ENCODE measurements at regions not wholly inside any gene's neighbourhood (a gene's known extent, or its start where the extent isn't known, plus 50 kb on each side); places are given as distances from the start of the nearest gene placed in this dataset.

- Histone ChIP-seq H3K4me3 (ENCODE audit: low read length) (no peak overlapping the region), H3K36me3 (ENCODE audit: control insufficient read depth, insufficient read depth, low read length) (no peaks in the 10 kb centered on the region), H3K27ac (ENCODE audit: low read length) (no peak overlapping the region), H3K9me3 (ENCODE audit: control insufficient read depth, insufficient read depth, low read length) (no peaks in the 10 kb centered on the region), H3K4me1 (ENCODE audit: control insufficient read depth, insufficient read depth, low read length) (no peaks in the 10 kb centered on the region), H3K27me3 (ENCODE audit: control insufficient read depth, insufficient read depth, low read length) (no peaks in the 10 kb centered on the region)
- no peak for DNase-seq (ENCODE audit: low read depth, low spot score)
- WGBS (ENCODE audit: insufficient coverage, insufficient read length): no CpG with 5 or more reads among the region's 5 CpGs
Measured at GRCh38 chr17:71338396-71338795, 782.4 kb upstream of the SOX9 start.

DNA sequence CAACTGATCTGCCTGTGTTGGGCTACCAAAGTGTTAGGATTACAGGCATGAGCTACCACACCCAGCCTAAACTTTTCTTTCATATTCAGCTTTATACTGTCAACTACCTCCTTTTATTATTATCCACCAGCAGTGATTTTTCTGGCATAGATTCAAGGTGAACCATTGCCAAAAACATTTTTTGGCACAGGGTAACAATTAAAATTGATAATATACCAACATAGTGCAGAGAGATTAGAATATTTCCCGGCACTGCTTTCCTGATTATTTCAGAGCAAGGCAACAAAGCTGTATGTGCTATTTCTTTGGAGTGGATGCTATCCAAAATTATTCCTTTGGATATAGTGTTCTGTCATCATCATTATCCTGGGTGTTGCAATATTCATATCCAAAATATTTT lies 781.6 kb upstream of the SOX9 start:
- H3K4me1 ChIP-seq (ENCODE audit: control insufficient read depth, insufficient read depth, low read length): no peaks in the 10 kb centered on the region
- DNase-seq (ENCODE audit: low read depth, low spot score): no peak
- no peak overlapping the region for H3K4me3 ChIP-seq (ENCODE audit: low read length)
- H3K36me3 ChIP-seq (ENCODE audit: control insufficient read depth, insufficient read depth, low read length): no peaks in the 10 kb centered on the region
- no peaks in the 10 kb centered on the region for H3K27me3 ChIP-seq (ENCODE audit: control insufficient read depth, insufficient read depth, low read length)
- H3K9me3 ChIP-seq (ENCODE audit: control insufficient read depth, insufficient read depth, low read length): no peaks in the 10 kb centered on the region
- WGBS (ENCODE audit: insufficient coverage, insufficient read length): no CpG with 5 or more reads among the region's 1 CpG
- no peak overlapping the region for H3K27ac ChIP-seq (ENCODE audit: low read length)

- WGBS (ENCODE audit: insufficient coverage, insufficient read length): no CpG with 5 or more reads among the region's 1 CpG
- no peak overlapping the region for H3K27ac ChIP-seq (ENCODE audit: low read length)
- no peak for DNase-seq (ENCODE audit: low read depth, low spot score)
- no peaks in the 10 kb centered on the region; the same call in 1 of the 2 replicates for H3K4me1 ChIP-seq (ENCODE audit: control insufficient read depth, insufficient read depth, low read length)
- no peaks in the 10 kb centered on the region for H3K27me3 ChIP-seq (ENCODE audit: control insufficient read depth, insufficient read depth, low read length)
- H3K4me3 ChIP-seq (ENCODE audit: low read length): no peak overlapping the region
- no peaks in the 10 kb centered on the region for H3K9me3 ChIP-seq (ENCODE audit: control insufficient read depth, insufficient read depth, low read length)
- no peaks in the 10 kb centered on the region for H3K36me3 ChIP-seq (ENCODE audit: control insufficient read depth, insufficient read depth, low read length)
Measured at GRCh38 chr17:71342737-71343136, 778.1 kb upstream of the SOX9 start.

GRCh38 chr17:71349908-71350600 lies 770.8 kb upstream of the SOX9 start:
- no peak for DNase-seq (ENCODE audit: low read depth, low spot score)
- Histone ChIP-seq H3K9me3 (ENCODE audit: control insufficient read depth, insufficient read depth, low read length) (no peaks in the 10 kb centered on the region), H3K27me3 (ENCODE audit: control insufficient read depth, insufficient read depth, low read length) (no peaks in the 10 kb centered on the region), H3K4me3 (ENCODE audit: low read length) (no peak overlapping the region), H3K36me3 (ENCODE audit: control insufficient read depth, insufficient read depth, low read length) (no peaks in the 10 kb centered on the region), H3K4me1 (ENCODE audit: control insufficient read depth, insufficient read depth, low read length) (no peaks in the 10 kb centered on the region; the same call in 1 of the 2 replicates), H3K27ac (ENCODE audit: low read length) (no peak overlapping the region)
- no CpG with 5 or more reads among the region's 6 CpGs for WGBS (ENCODE audit: insufficient coverage, insufficient read length)

DNA sequence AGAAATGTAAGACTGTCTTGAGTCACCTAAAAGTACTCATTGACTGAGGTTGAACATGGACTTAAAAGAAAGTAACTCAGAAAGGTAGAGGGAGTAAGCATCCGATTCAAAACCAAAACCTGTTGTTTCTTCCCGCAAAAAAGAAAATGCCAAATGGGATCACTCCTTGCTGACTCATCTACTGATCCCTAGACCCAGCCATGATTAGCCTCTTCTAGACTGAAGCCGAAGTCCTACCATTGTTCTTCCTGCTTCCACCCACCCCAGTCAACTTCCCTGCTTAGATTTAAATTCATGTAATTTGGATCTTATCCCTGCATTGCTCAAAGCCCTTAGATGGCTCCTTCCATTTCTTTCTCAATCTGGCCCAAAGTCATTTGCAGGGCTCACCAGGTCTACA lies 760.5 kb upstream of the SOX9 start:
- DNase-seq (ENCODE audit: low read depth, low spot score): no peak
- no CpG with 5 or more reads among the region's 3 CpGs for WGBS (ENCODE audit: insufficient coverage, insufficient read length)
- no peaks in the 10 kb centered on the region for H3K36me3 ChIP-seq (ENCODE audit: control insufficient read depth, insufficient read depth, low read length)
- H3K4me3 ChIP-seq (ENCODE audit: low read length): no peak overlapping the region
- no peaks in the 10 kb centered on the region for H3K27me3 ChIP-seq (ENCODE audit: control insufficient read depth, insufficient read depth, low read length)
- no peaks in the 10 kb centered on the region for H3K9me3 ChIP-seq (ENCODE audit: control insufficient read depth, insufficient read depth, low read length)
- no peak overlapping the region for H3K27ac ChIP-seq (ENCODE audit: low read length)
- no peaks in the 10 kb centered on the region for H3K4me1 ChIP-seq (ENCODE audit: control insufficient read depth, insufficient read depth, low read length)

DNA sequence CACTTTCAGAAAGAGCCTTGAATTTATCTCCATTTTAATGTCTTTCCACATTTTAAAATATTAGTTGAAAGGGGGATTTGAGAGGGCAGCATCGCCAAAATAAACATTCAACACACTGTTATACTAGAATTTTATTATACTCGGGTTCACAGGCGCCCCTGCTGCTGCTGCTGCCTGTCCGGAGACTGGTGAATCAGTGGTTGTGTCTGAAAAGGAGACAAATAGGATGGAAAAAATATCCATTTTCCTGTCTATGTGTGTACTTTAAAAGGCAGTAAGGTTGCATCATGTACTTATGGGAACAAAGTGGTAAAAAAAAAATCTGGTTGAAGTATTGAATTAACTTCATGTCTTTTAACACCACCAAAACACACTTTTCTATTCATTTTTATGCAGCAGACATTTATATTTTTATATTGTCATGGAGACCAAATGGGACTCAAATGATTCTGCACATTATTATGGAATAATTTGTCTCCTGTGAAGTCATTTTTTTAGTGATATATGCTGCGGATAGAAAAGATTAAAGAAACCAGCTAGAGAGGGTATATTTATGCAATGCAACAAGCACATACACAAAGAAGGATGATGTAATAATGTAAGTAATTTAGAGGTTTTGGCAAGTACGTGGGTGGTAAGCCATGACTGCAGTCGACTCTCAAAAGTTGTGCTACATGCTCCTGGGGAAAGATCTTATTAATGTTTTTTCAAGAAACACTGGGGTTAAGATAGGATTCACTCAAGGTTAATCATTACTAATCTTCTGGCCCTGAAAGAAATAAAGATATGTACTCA lies 759.0 kb upstream of the SOX9 start:
- Histone ChIP-seq H3K4me1 (ENCODE audit: control insufficient read depth, insufficient read depth, low read length) (no peaks in the 10 kb centered on the region), H3K36me3 (ENCODE audit: control insufficient read depth, insufficient read depth, low read length) (no peaks in the 10 kb centered on the region), H3K27ac (ENCODE audit: low read length) (no peak overlapping the region), H3K4me3 (ENCODE audit: low read length) (no peak overlapping the region), H3K9me3 (ENCODE audit: control insufficient read depth, insufficient read depth, low read length) (no peaks in the 10 kb centered on the region), H3K27me3 (ENCODE audit: control insufficient read depth, insufficient read depth, low read length) (no peaks in the 10 kb centered on the region)
- WGBS (ENCODE audit: insufficient coverage, insufficient read length): no CpG with 5 or more reads among the region's 7 CpGs
- no peak for DNase-seq (ENCODE audit: low read depth, low spot score)

- Histone ChIP-seq H3K9me3 (ENCODE audit: control insufficient read depth, insufficient read depth, low read length) (no peaks in the 10 kb centered on the region), H3K36me3 (ENCODE audit: control insufficient read depth, insufficient read depth, low read length) (no peaks in the 10 kb centered on the region), H3K4me1 (ENCODE audit: control insufficient read depth, insufficient read depth, low read length) (no peaks in the 10 kb centered on the region), H3K27me3 (ENCODE audit: control insufficient read depth, insufficient read depth, low read length) (no peaks in the 10 kb centered on the region), H3K4me3 (ENCODE audit: low read length) (no peak overlapping the region), H3K27ac (ENCODE audit: low read length) (no peak overlapping the region)
- WGBS (ENCODE audit: insufficient coverage, insufficient read length): no CpG with 5 or more reads among the region's 2 CpGs
- no peak for DNase-seq (ENCODE audit: low read depth, low spot score)
Measured at GRCh38 chr17:71363661-71364060, 757.2 kb upstream of the SOX9 start.

DNA sequence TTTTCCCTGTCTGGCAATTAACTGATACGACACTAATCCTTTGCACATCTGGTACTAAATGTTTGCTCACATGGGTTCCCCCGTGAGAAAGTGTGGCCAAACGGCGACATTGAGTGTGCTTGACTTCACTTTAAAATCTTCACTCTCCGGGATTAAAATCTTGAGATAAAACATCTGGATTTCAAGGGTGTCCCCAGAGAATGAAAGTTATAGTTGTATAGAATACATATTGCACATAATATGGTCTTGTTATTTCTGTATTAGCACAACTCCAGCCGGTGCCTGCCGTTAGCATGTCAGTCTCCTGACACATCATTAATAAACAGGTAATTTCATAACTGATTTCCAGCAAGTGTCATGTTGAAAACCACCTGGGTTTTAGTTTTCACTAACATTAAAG lies 749.0 kb upstream of the SOX9 start:
- H3K27me3 ChIP-seq (ENCODE audit: control insufficient read depth, insufficient read depth, low read length): no peaks in the 10 kb centered on the region
- no peak overlapping the region for H3K27ac ChIP-seq (ENCODE audit: low read length)
- H3K4me1 ChIP-seq (ENCODE audit: control insufficient read depth, insufficient read depth, low read length): no peaks in the 10 kb centered on the region
- no peaks in the 10 kb centered on the region for H3K36me3 ChIP-seq (ENCODE audit: control insufficient read depth, insufficient read depth, low read length)
- no CpG with 5 or more reads among the region's 7 CpGs for WGBS (ENCODE audit: insufficient coverage, insufficient read length)
- no peak for DNase-seq (ENCODE audit: low read depth, low spot score)
- H3K9me3 ChIP-seq (ENCODE audit: control insufficient read depth, insufficient read depth, low read length): no peaks in the 10 kb centered on the region
- H3K4me3 ChIP-seq (ENCODE audit: low read length): no peak overlapping the region

- no peak for DNase-seq (ENCODE audit: low read depth, low spot score)
- Histone ChIP-seq H3K36me3 (ENCODE audit: control insufficient read depth, insufficient read depth, low read length) (no peaks in the 10 kb centered on the region), H3K4me1 (ENCODE audit: control insufficient read depth, insufficient read depth, low read length) (no peaks in the 10 kb centered on the region), H3K27ac (ENCODE audit: low read length) (no peak overlapping the region), H3K27me3 (ENCODE audit: control insufficient read depth, insufficient read depth, low read length) (no peaks in the 10 kb centered on the region), H3K4me3 (ENCODE audit: low read length) (no peak overlapping the region), H3K9me3 (ENCODE audit: control insufficient read depth, insufficient read depth, low read length) (no peaks in the 10 kb centered on the region)
- WGBS (ENCODE audit: insufficient coverage, insufficient read length): no CpG with 5 or more reads among the region's 1 CpG
Measured at GRCh38 chr17:71375948-71376347, 744.9 kb upstream of the SOX9 start.

- Histone ChIP-seq H3K4me1 (ENCODE audit: control insufficient read depth, insufficient read depth, low read length) (no peaks in the 10 kb centered on the region), H3K27me3 (ENCODE audit: control insufficient read depth, insufficient read depth, low read length) (no peaks in the 10 kb centered on the region), H3K4me3 (ENCODE audit: low read length) (no peak overlapping the region), H3K9me3 (ENCODE audit: control insufficient read depth, insufficient read depth, low read length) (no peaks in the 10 kb centered on the region), H3K27ac (ENCODE audit: low read length) (no peak overlapping the region), H3K36me3 (ENCODE audit: control insufficient read depth, insufficient read depth, low read length) (no peaks in the 10 kb centered on the region)
- no peak for DNase-seq (ENCODE audit: low read depth, low spot score)
- no CpG with 5 or more reads among the region's 6 CpGs for WGBS (ENCODE audit: insufficient coverage, insufficient read length)
Measured at GRCh38 chr17:71376933-71377332, 743.9 kb upstream of the SOX9 start.

DNA sequence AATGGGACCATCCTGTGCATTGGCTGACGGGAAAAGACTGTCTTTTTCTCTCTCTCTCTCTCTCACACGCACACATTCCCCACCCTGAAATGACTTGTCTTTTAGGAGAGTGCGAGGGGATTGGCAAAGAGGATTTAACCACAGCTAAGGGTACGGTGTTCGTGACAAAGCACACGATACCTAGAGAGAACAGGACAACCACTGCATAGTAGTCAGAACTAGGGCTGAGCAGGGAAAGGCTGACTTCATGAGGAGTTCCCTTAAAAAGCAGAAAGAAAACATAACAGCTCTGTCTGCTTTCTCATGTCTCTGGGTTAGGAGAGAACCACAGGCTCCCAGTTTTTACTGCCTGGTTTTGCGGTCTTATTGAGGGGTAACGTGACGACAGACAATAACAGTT lies 742.8 kb upstream of the SOX9 start:
- no peak for DNase-seq (ENCODE audit: low read depth, low spot score)
- Histone ChIP-seq H3K27me3 (ENCODE audit: control insufficient read depth, insufficient read depth, low read length) (no peaks in the 10 kb centered on the region), H3K36me3 (ENCODE audit: control insufficient read depth, insufficient read depth, low read length) (no peaks in the 10 kb centered on the region), H3K27ac (ENCODE audit: low read length) (no peak overlapping the region), H3K4me1 (ENCODE audit: control insufficient read depth, insufficient read depth, low read length) (no peaks in the 10 kb centered on the region), H3K4me3 (ENCODE audit: low read length) (no peak overlapping the region), H3K9me3 (ENCODE audit: control insufficient read depth, insufficient read depth, low read length) (no peaks in the 10 kb centered on the region)
- no CpG with 5 or more reads among the region's 9 CpGs for WGBS (ENCODE audit: insufficient coverage, insufficient read length)

All from iPS DF 6.9 (cell line).